Body of pancreas (tissue), 4 donors: ENCODE measurements at regions not wholly inside any gene's neighbourhood (a gene's known extent, or its start where the extent isn't known, plus 50 kb on each side); places are given as distances from the start of the nearest gene placed in this dataset.

Experiments used
- CTCF ChIP-seq, 7 experiments: fragments of 450-650 bp in 4 of 7; fragments of 200-600 bp in 3 of 7; sonication (generic) in 3 of 7; IDR thresholded peaks; one replicate each; pipeline ENCODE4 v1.5.1; 2016 to 2019; ENCODE audit warnings: antibody characterized with exemption in 7 of 7
- POLR2A ChIP-seq, 3 donors: fragments of 450-650 bp; IDR thresholded peaks; one replicate each; pipeline ENCODE4 v1.6.1; 2016; ENCODE audit warnings: antibody characterized with exemption in 3 of 3, mild to moderate bottlenecking in 2 of 3

DNA sequence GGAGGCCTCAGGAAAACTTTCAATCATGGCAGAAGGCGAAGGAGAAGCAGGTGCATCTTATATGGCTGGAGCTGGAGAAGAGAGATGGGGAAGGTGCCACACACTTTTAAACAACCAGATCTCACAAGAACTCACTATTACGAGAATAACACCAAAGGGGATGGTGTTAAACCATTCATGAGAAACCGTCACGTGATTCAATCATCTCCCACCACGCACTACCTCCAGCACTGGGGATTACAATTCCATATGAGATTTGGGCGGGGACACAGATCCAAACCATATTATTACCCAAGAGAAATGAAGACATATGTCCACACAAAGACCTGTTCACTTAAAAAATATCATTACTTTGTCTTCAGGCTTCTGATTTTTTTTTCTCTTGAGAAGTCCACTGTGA lies 518.5 kb downstream of the DCDC2C start:
- TF ChIP-seq CTCF (IDR thresholded peaks at IDR 0.05) = no peak
- no peak for TF ChIP-seq POLR2A (IDR thresholded peaks at IDR 0.05)
